MV-4-11 (cell line): ENCODE measurements at regions not wholly inside any gene's neighbourhood (a gene's known extent, or its start where the extent isn't known, plus 50 kb on each side); places are given as distances from the start of the nearest gene placed in this dataset.
A peak's percentile ranks its signal among the peaks of the same experiment; 100 is the strongest.

Experiments used
- DNase-seq: peaks from one replicate; lab custom pipeline; 2025; lab: John Stamatoyannopoulos, UW

- DNase-seq: no peak
These were observed 269.4 kb downstream of the TCF7L2 start for GRCh38 chr10:113219446-113219845.

DNA sequence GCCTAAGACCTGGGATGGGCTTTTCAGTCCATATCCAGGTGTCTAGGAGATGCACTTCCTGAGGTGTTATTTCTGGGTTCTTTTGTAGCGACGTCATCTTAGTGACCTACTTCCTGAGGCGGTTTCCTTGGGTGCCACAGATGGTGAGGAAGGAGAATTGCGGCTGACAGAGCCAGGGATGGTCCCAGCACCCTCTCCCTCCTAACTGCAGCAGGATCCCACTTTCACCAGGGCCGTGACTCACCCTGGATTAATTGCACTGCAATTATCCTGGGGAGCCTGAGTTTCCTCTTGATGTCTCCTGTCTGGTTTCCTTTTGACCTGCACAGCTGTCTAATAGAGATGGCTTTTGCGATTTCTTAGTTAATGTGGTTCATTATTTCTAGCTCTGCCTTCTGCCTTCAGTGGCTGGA, 271.7 kb downstream of the TCF7L2 start:
- DNase-seq: peak; percentile 29

DNA sequence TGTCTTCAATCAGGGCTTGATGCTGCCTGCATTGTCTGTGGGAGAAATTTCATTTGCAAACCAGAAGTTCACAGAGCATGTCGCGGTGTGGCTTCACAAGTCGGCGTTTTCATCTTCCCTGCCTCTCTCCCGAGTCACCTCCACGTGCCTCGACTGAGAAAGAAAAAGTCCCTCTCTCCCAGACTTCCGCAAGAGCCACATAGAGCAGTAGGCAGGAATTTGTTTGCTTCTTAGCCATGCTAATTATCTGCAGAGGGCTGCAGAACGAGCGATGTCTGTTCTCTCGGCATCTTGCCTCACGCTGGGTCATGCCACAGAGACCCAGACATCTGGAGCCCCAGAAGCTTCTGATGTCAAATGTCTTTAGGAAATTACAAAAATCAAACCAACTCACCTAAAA, 272.2 kb downstream of the TCF7L2 start:
- no peak for DNase-seq

DNA sequence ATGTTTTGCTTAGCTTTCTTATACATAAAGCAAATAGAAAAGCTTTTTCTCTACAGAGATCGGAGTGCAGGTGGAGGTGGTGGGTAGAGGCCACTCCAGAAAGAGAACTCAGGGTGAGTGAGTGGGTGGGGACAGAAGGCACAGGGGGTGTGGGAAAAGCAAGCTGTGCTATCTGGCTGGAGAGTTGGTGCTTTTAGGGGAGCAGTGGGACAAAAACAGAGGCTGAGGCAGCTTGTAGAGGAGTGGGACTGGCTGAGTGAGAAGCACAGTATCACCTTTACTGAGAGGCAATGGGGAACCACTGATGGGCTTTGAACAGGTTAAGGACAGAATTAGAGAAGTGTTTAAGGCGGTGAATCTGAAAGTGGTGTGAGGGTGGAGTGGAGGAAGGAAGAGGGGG, 275.3 kb downstream of the TCF7L2 start:
- no peak for DNase-seq

DNA sequence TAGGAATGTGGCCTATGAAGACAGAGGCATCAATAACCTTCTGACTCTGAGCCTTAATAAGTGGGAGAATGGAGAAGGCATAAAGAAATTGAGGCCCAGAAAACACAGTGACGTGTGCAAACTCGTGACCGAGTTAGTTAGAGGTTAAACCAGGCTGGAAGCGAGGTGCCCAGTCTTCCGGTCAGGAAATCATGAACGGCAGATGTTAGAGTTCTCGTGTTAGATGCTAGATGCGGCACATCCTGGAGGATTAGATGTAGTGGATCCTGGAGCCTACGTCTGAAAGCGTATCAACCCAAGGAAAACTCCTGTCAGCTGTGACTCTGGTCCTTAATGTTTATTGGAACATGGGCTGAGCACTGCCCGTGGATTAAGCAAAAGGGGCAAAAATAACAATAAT, 275.9 kb downstream of the TCF7L2 start:
- no peak for DNase-seq

GRCh38 chr10:113226399-113226798, 276.4 kb downstream of the TCF7L2 start:
- peak; percentile 1 for DNase-seq

DNA sequence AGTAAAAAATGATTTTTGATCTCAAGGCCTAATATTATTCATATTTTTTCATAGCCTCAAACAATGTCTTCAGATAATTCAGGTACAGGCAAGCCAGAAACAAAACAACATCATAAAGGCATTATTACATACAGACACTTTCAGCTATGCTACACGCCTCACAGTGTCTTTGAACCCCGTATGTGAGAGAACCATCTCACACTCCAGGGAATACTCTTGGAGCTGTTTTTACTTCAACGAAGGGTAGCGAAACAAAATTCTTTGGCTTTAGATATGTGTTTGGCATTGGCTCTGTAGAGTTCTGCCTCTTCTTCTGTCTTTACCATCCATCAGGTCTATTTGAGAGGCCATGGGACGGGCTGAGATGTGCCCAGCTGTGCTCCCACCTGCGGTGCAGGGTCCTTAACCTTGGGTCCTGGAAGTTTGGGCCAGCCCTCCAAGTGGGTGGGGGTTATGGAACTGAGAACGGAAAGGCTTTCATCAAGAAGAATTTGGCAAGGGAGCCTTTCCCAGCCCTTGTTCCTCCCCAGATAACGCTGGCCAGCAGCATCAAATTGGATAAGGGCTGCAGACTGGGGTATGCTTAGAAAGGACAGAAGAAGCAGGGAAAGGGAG, 276.9 kb downstream of the TCF7L2 start:
- no peak for DNase-seq

DNA sequence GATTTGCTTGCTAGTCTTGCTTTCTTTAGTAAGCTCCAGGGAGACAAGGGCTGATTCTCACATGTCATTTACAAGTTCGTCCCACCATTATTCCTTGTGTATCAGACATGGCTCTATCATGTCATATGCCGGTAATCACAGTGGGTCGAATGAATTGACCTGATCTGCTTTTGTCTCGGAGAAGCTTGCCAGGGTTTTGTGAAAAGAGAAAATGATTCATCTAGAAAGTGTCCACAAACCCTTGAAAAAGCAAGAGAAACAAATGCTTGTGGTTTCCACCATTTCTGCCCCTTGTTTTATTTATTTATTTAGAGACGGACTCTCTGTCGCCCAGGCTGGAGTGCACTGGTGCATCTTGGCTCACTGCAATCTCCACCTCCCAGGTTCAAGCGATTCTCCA, 278.5 kb downstream of the TCF7L2 start:
- DNase-seq: no peak

DNA sequence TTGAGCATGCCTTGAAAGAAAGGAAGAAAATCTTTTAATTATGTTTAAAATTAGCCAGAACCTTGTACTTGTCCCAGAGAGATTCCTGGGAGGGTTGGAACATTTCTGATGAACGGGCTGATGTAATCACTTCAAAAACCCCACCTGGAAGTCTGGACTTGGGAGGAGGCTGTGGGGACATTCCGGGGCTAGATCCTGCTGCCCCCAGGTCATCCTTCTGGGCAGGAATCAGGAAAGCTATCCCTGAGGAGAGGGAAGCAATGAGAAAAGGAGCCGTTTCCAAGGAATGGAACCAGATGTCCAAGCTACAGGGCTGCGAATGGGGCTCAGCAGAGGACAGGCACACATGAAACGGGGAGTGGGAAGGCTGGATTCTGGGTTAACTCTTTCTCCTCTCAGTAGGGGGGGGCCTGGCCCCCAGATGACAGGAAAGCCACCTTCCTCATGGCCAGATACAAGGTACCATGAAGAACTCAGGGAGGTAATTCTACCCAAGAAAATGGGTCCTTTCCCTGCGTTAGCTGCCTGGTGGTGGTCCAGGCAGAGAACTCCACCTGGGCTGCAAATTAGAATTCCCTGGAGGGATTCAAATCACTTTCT, 280.1 kb downstream of the TCF7L2 start:
- DNase-seq: no peak

- peak; percentile 27 for DNase-seq
These were observed 283.0 kb downstream of the TCF7L2 start for GRCh38 chr10:113232928-113233511.

- DNase-seq: no peak
These were observed 284.4 kb downstream of the TCF7L2 start for GRCh38 chr10:113234481-113234880.

- peak; percentile 74 for DNase-seq
These were observed 285.5 kb downstream of the TCF7L2 start for GRCh38 chr10:113235508-113235907.

DNA sequence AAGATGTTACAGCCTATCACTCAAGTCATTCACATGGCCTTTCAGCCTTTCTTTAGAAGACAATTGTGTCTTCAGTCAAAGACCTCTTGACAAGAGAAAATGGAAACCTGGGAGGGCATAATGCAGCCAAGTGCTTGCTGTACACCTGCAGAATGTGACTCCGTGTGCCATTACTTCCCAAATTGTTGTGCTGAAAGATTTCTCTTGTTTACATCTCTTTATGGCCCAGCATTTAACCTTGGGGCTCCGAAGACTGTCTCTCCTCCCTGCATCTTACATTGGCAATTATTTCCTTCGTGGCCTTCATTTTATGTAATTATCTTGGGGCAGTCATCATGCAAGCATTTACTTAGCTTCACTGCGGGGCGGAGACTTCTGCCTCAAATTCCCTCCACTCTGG, 287.0 kb downstream of the TCF7L2 start:
- DNase-seq: no peak

DNA sequence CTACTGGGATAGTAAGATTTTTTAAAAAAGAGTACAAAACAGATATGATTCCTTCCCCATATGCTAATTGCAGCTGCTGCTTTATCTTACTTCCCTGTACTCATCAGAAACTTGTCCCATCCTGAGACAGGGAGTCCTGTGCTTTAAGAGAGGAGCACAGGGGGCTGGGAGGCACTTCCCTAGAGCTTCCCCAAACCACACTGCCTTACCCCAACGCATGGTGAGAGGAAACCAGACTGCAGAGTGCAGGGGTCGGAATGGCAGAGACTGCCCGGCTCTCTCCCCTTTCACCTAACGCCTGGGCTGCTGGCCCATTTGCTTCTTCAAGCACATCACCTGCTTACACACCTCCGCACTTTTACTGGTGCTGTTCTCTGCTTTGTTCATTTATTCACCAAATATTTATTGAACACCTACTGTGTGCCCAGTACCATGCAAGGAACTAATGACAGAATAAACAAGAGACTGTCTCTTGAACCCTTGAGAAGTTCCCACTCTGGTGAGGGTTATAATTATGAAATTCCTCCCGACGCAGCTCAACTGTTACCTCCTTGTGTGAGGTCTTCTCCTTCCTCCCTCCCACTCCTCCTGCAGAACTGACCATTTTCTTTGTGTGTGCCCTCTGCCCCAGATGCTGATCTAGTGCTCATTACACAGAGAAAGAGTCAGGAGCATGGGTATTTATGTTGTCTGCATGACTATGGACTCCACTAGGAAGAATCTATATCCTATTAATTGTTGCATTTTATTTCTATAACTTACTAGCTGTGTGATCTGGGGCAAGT, 289.7 kb downstream of the TCF7L2 start:
- DNase-seq: peak; percentile 5

GRCh38 chr10:113240736-113241135, 290.7 kb downstream of the TCF7L2 start:
- DNase-seq: no peak

GRCh38 chr10:113241599-113242360, 291.7 kb downstream of the TCF7L2 start:
- no peak for DNase-seq

DNA sequence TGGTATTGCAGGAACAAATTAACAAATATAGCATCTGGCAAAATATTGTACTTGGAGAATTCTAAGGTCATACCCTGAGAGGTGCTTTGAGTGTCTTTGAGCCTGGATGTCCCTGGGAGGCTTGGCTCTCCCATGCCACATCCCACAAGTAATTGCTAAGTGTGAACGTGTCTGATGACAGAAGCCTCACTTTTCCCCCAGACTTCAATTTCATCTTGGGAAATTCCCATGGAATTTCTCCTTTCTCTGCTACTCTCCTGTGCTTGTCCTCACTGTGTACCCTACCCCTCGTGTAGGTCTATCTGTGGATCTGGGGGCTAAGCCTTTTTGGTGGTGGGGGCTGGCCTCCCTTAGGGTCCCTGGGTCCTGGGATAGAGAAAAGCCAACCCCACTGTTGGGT, 293.3 kb downstream of the TCF7L2 start:
- DNase-seq: no peak

DNA sequence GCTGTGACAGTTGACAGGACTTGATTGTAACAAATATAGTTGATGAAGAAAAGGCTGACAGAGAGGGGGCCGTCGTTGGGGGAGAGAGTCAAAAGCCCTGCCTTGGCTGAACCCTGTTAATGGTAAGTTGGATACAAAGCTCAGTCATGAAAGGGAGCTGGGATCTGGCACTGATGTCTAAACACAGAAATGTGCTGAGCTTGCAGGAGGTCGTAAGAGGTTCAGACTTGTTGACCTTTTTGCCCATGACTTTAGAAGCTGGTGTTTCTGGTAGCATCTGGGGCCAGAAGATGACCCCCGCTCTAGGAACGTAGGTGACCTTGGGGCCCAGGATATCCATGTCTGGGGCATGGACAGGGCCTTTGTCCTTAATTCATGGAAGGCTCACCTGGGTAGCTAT, 294.7 kb downstream of the TCF7L2 start:
- no peak for DNase-seq

GRCh38 chr10:113245286-113245685, 295.2 kb downstream of the TCF7L2 start:
- DNase-seq: no peak

DNA sequence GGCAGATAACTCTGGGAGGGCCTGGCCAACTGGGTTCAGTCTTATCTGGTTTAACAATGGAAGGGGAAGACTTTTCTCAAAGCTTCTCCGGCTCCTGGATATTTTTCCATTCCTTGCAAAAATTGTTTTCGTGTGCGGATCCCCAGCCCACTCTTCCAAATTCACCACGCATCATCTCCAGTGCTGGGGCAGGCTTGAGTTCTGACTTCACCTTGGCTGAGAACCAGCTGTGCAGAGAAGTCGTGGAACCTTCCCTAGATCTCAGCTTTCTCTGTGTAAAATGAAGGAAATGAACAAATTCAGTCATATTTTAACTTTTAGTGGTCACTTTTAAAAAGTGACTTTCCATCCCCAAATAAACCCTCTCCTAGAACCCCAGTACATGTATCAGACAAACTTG, 297.0 kb downstream of the TCF7L2 start:
- DNase-seq: no peak

DNA sequence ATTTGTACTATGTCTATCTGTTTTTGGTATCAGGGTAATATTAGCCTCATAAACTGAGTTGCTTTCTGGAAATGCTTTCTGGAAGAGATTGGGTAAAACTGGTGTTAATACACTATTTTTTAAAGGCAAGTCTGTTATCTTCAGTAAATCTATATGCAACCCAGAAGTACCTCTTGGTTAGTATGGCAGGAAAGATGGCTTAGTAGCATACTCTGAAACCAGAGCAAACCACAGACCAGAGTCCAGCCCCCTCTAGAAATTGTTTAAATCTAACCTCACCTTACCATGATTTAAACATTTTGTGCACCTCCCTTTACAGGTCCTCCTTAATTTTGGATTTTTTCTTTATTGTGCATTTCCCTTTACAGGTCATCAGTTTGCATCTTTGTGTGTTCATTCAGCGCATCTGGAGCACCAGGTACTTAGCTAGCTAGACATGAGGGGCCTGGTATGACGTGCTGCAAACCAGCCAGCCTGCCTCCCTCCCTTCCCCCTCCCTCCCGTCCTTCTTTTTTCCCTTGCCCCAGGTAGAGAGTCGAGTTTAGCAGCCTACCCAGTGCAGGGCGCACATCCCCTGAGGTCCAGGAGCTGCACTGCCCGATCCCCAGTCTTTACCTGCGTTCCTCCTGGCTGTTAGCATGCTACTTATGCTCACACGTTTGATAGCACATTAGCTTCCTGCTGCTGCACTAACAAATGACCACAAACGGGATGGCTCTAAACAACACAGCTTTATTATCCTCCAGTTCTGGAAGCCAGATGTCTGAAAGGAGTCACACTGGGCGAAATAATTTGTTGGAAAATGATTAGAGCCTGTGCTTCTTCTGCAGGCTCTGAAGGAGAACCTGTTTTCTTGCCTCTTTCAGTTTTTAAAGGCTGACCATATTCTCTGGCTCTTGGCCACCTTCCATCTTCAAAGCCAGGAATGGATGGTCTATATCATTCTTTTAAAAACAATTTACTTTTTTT, 299.9 kb upstream of the HABP2 start:
- no peak for DNase-seq
